ENCODE measurements at regions not wholly inside any gene's neighbourhood (a gene's known extent, or its start where the extent isn't known, plus 50 kb on each side); places are given as distances from the start of the nearest gene placed in this dataset.
"Not testable (repeated sequence)": the region's sequence is repeated elsewhere in the genome, so short reads cannot be mapped to it uniquely, and the experiment has no call there.

- no peak overlapping the region for H3K4me3 ChIP-seq (ENCODE audit: low read depth, low read length)
- TF ChIP-seq CTCF (IDR thresholded peaks at IDR 0.05; ENCODE audit: low read depth, low read length, missing control alignments) = no peak
- peak; percentile 57 for DNase-seq (ENCODE audit: low read depth)
These were observed 66.1 kb downstream of the FASLG start for GRCh38 chr1:172724765-172725613.

- no peak for TF ChIP-seq CTCF (IDR thresholded peaks at IDR 0.05; ENCODE audit: low read depth, low read length, missing control alignments)
- H3K4me3 ChIP-seq (ENCODE audit: low read depth, low read length) = no peak overlapping the region
These were observed 67.8 kb downstream of the FASLG start for GRCh38 chr1:172726740-172727139.

GRCh38 chr1:172727275-172727857 is 68.5 kb downstream of the FASLG start:
- no peak for DNase-seq (ENCODE audit: low read depth)
- no peak overlapping the region for H3K4me3 ChIP-seq (ENCODE audit: low read depth, low read length)
- no peak for TF ChIP-seq CTCF (IDR thresholded peaks at IDR 0.05; ENCODE audit: low read depth, low read length, missing control alignments)

More at GRCh38 chr1:172726740-172727139, 67.8 kb downstream of the FASLG start:
- no peak for DNase-seq (ENCODE audit: low read depth)

- peak; percentile 91 for TF ChIP-seq CTCF (IDR thresholded peaks at IDR 0.05; ENCODE audit: low read depth, low read length, missing control alignments)
- no peak for DNase-seq (ENCODE audit: low read depth)
- no peak overlapping the region for H3K4me3 ChIP-seq (ENCODE audit: low read depth, low read length)
These were observed 69.2 kb downstream of the FASLG start for GRCh38 chr1:172727956-172728603.

- not testable (repeated sequence) for DNase-seq (ENCODE audit: low read depth); H3K4me3 ChIP-seq (ENCODE audit: low read depth, low read length)
These were observed 69.8 kb downstream of the FASLG start for GRCh38 chr1:172728705-172729104.

- DNase-seq (ENCODE audit: low read depth) = no peak
- no peak overlapping the region for H3K4me3 ChIP-seq (ENCODE audit: low read depth, low read length)
- no peak for TF ChIP-seq CTCF (IDR thresholded peaks at IDR 0.05; ENCODE audit: low read depth, low read length, missing control alignments)
These were observed 73.5 kb downstream of the FASLG start for GRCh38 chr1:172732427-172732826.

GRCh38 chr1:172733815-172734214 is 74.9 kb downstream of the FASLG start:
- no peak overlapping the region for H3K4me3 ChIP-seq (ENCODE audit: low read depth, low read length)
- TF ChIP-seq CTCF (IDR thresholded peaks at IDR 0.05; ENCODE audit: low read depth, low read length, missing control alignments) = no peak
- DNase-seq (ENCODE audit: low read depth) = no peak

All from GM12864 (cell line).